Natural killer cell (primary cell): ENCODE measurements at regions not wholly inside any gene's neighbourhood (a gene's known extent, or its start where the extent isn't known, plus 50 kb on each side); places are given as distances from the start of the nearest gene placed in this dataset.
A peak's percentile ranks its signal among the peaks of the same experiment; 100 is the strongest.

Experiments used
- ATAC-seq, 3 donors: fragments of 150-1000 bp in 2 of 3; fragments of 200-7000 bp in 1 of 3; cut with Tn5 transposase; 1 replicate in 1 of 3; 2 replicates in 2 of 3; pipeline ENCODE4 v1.10.0; 2021; ENCODE audit warnings: mild to moderate bottlenecking in 2 of 3, moderate library complexity in 2 of 3
- DNase-seq, 2 donors: peaks; one replicate each; pipeline versions ENCODE4 v3.0.0 to v3.0.0-alpha.2; 2013 to 2021; ENCODE audit warnings: mixed read lengths in 1 of 2
- H3K27ac ChIP-seq: one replicate; pipeline ENCODE4 v1.5.1; 2013; ENCODE audit warnings: mild to moderate bottlenecking, low read length
- H3K27me3 ChIP-seq: one replicate; pipeline ENCODE4 v1.6.1; 2013; ENCODE audit warnings: low read length; ENCODE audit not compliant: control insufficient read depth, insufficient read depth
- H3K36me3 ChIP-seq: one replicate; pipeline ENCODE4 v1.6.1; 2013; ENCODE audit warnings: low read length; ENCODE audit not compliant: control insufficient read depth, insufficient read depth
- H3K4me1 ChIP-seq: one replicate; pipeline ENCODE4 v1.6.1; 2013; ENCODE audit warnings: low read length; ENCODE audit not compliant: control insufficient read depth, insufficient read depth
- H3K4me3 ChIP-seq: one replicate; pipeline ENCODE4 v1.5.1; 2013; ENCODE audit warnings: low read length
- H3K9me3 ChIP-seq: one replicate; pipeline ENCODE4 v1.6.1; 2013; ENCODE audit warnings: low read length; ENCODE audit not compliant: control insufficient read depth, insufficient read depth
- H3K27ac Mint-ChIP-seq, 2 donors: one replicate each; pipeline ENCODE4 v1.8.0; 2022; ENCODE audit warnings: mild to moderate bottlenecking in 2 of 2, mixed read lengths in 2 of 2, moderate library complexity in 1 of 2
- H3K27me3 Mint-ChIP-seq, 2 donors: one replicate each; pipeline ENCODE4 v1.8.0; 2022; ENCODE audit warnings: low read depth in 2 of 2, mixed read lengths in 2 of 2
- H3K36me3 Mint-ChIP-seq: one replicate; pipeline ENCODE4 v1.8.0; 2022; ENCODE audit warnings: mixed read lengths
- H3K4me1 Mint-ChIP-seq, 2 donors: one replicate each; pipeline ENCODE4 v1.8.0; 2022; ENCODE audit warnings: mixed read lengths in 2 of 2
- H3K4me3 Mint-ChIP-seq: one replicate; pipeline ENCODE4 v1.8.0; 2022; ENCODE audit warnings: mild to moderate bottlenecking, moderate library complexity, mixed read lengths
- H3K9me3 Mint-ChIP-seq, 2 donors: one replicate each; pipeline ENCODE4 v1.8.0; 2022; ENCODE audit warnings: mixed read lengths in 2 of 2
- CTCF ChIP-seq: fragments of 200-600 bp; IDR thresholded peaks from one replicate; pipeline ENCODE4 v1.8.0; 2022; ENCODE audit warnings: antibody characterized with exemption
- WGBS: methylation state at CpG from one replicate; pipeline ENCODE4 v1.1.7; 2013; ENCODE audit warnings: missing lambda C conversion rate; ENCODE audit not compliant: insufficient coverage; 5-methylcytosine and 5-hydroxymethylcytosine counted together
- intact Hi-C: fragments of 100-400 bp; cut with micrococcal nuclease; formaldehyde crosslinking; loops from one replicate; pipeline ENCODE4 v1.14.2; 2022

- 93% methylated on average over 3 of the region's 3 CpGs for WGBS
These were observed 114.3 kb downstream of the OXSM start for GRCh38 chr3:25904206-25904605.

DNA sequence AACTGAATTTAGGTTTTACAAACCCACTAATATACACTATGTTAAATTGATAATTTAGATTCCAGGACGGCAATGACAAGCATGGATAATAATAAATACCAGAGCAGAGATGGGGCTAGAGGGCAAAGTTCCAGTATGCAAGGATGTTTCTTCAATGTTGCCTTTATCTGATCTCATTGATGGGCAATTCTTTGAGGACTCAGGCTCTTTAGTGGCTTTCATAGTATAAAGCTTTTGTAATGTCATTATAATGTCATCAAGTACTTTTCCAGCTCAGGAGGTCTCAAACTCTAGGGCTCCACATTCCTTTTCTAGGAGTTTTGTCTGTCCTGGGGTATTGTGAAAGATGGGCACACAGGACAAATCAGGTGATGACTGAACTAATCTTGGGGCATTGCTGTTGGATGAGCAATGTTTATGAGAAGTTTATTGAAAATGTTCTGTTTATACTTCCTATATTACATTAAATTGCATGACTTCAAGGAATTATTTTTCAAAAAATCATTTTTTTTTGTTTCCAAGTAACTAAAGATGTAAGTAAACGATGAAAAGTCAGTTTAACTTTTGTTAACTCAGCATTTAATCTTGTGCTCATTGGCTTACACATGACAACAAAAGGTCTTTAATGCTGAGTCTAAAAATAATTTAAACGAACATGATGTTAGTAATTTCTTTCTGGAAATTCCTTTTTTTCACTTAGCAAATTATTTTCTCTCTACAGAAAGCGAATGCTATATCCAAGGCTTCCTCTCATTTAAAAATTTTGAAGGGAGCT, 116.4 kb downstream of the OXSM start:
- H3K4me1 ChIP-seq = peaks cover 4% of the 10 kb centered on the region
- 91% methylated on average over 1 of the region's 4 CpGs for WGBS
- Mint-ChIP-seq H3K27ac (no peak overlapping the region), H3K9me3 (no peaks in the 10 kb centered on the region), H3K36me3 (no peaks in the 10 kb centered on the region), H3K27me3 (peaks cover 0 to 3% of the 10 kb centered on the region in 2 donors), H3K4me1 (peaks cover 14 to 24% of the 10 kb centered on the region in 2 donors), H3K4me3 (no peak overlapping the region)
- DNase-seq (no peak), ATAC-seq (no peak)
- H3K4me3 ChIP-seq = no peak overlapping the region
- H3K27me3 ChIP-seq = peaks cover 2% of the 10 kb centered on the region
- TF ChIP-seq CTCF = no peak
- H3K36me3 ChIP-seq = no peaks in the 10 kb centered on the region
- intact Hi-C loops = no loop called here
- no peaks in the 10 kb centered on the region for H3K9me3 ChIP-seq
- no peak overlapping the region for H3K27ac ChIP-seq

More at GRCh38 chr3:25904206-25904605, 114.3 kb downstream of the OXSM start:
- Histone ChIP-seq H3K4me1 (no peaks in the 10 kb centered on the region), H3K9me3 (no peaks in the 10 kb centered on the region), H3K36me3 (no peaks in the 10 kb centered on the region), H3K27me3 (peaks cover 2% of the 10 kb centered on the region), H3K27ac (no peak overlapping the region), H3K4me3 (no peak overlapping the region)
- Mint-ChIP-seq H3K4me1 (peaks cover 0 to 7% of the 10 kb centered on the region in 2 donors), H3K9me3 (no peaks in the 10 kb centered on the region), H3K27me3 (no peaks in the 10 kb centered on the region), H3K27ac (no peak overlapping the region), H3K36me3 (no peaks in the 10 kb centered on the region), H3K4me3 (no peak overlapping the region)
- ATAC-seq (peak in 2 of 3 donors; percentile 38 to 50), DNase-seq (peak in 1 of 2 donors; percentile 12)
- no peak for TF ChIP-seq CTCF
- intact Hi-C loops = no loop called here

- no peak overlapping the region for H3K27ac ChIP-seq
- Mint-ChIP-seq H3K27me3 (peaks cover 0 to 3% of the 10 kb centered on the region in 2 donors), H3K4me1 (peaks cover 22 to 28% of the 10 kb centered on the region in 2 donors), H3K27ac (no peak overlapping the region), H3K4me3 (no peak overlapping the region), H3K9me3 (no peaks in the 10 kb centered on the region), H3K36me3 (no peaks in the 10 kb centered on the region)
- H3K4me3 ChIP-seq = no peak overlapping the region
- peaks cover 2% of the 10 kb centered on the region for H3K27me3 ChIP-seq
- peaks cover 11% of the 10 kb centered on the region for H3K4me1 ChIP-seq
- no peaks in the 10 kb centered on the region for H3K36me3 ChIP-seq
- no peak for DNase-seq
- ATAC-seq = no peak
- TF ChIP-seq CTCF = no peak
- intact Hi-C loops = no loop called here
- 94% methylated on average over 1 of the region's 2 CpGs for WGBS
- no peaks in the 10 kb centered on the region for H3K9me3 ChIP-seq
These were observed 117.2 kb downstream of the OXSM start for GRCh38 chr3:25907081-25907480.
